DOHH2 (cell line): ENCODE measurements at regions not wholly inside any gene's neighbourhood (a gene's known extent, or its start where the extent isn't known, plus 50 kb on each side); places are given as distances from the start of the nearest gene placed in this dataset.

ENCODE experiments used
- H3F3A ChIP-seq: fragments of 200-600 bp; sonication (generic), shearing (Covaris generic); 2 replicates; pipeline ENCODE4 v1.6.0; 2016; ENCODE audit warnings: antibody characterized with exemption, mild to moderate bottlenecking; ENCODE audit not compliant: control insufficient read depth, insufficient read depth
- H3K27ac ChIP-seq: fragments of 200-600 bp; sonication (generic); 2 replicates; pipeline ENCODE4 v1.5.1; 2014; ENCODE audit warnings: low read depth, mild to moderate bottlenecking, low read length, moderate library complexity
- H3K27me3 ChIP-seq: fragments of 200-600 bp; sonication (generic); 2 replicates; pipeline ENCODE4 v1.6.1; 2014; ENCODE audit warnings: mild to moderate bottlenecking, low read length, mixed read lengths; ENCODE audit not compliant: control insufficient read depth
- H3K36me3 ChIP-seq: fragments of 200-600 bp; sonication (generic); 2 replicates; pipeline ENCODE4 v1.6.1; 2014; ENCODE audit warnings: mild to moderate bottlenecking, low read length, moderate library complexity, mixed read lengths; ENCODE audit not compliant: control insufficient read depth
- H3K4me1 ChIP-seq: fragments of 200-600 bp; sonication (generic); 2 replicates; pipeline ENCODE4 v1.6.1; 2014; ENCODE audit warnings: mild to moderate bottlenecking, low read length, mixed read lengths; ENCODE audit not compliant: control insufficient read depth
- H3K4me2 ChIP-seq: fragments of 200-600 bp; sonication (generic); 2 replicates; pipeline ENCODE4 v1.6.0; 2014; ENCODE audit warnings: mild to moderate bottlenecking, low read length, moderate library complexity
- H3K4me3 ChIP-seq: fragments of 200-600 bp; sonication (generic); 2 replicates; pipeline ENCODE4 v1.5.1; 2014; ENCODE audit warnings: mild to moderate bottlenecking, low read length, mixed read lengths
- H3K79me2 ChIP-seq: fragments of 200-600 bp; sonication (generic); 2 replicates; pipeline ENCODE4 v1.6.1; 2014; ENCODE audit warnings: mild to moderate bottlenecking, low read length, mixed read lengths; ENCODE audit not compliant: control insufficient read depth
- H3K9me2 ChIP-seq: fragments of 200-600 bp; sonication (generic); replicated peaks from 2 replicates; pipeline ENCODE4 v1.6.1; 2014; ENCODE audit warnings: mild to moderate bottlenecking, low read length, mixed read lengths; ENCODE audit not compliant: control insufficient read depth
- H3K9me3 ChIP-seq: fragments of 200-600 bp; sonication (generic); 2 replicates; pipeline ENCODE4 v1.6.1; 2014; ENCODE audit warnings: antibody characterized with exemption, low read length, mixed read lengths; ENCODE audit not compliant: control insufficient read depth, insufficient read depth
- H4K20me1 ChIP-seq: fragments of 200-600 bp; sonication (generic); 2 replicates; pipeline ENCODE4 v1.6.0; 2014; ENCODE audit warnings: low read depth, mild to moderate bottlenecking, antibody characterized with exemption, low read length, moderate library complexity; ENCODE audit not compliant: control insufficient read depth, insufficient read depth
- EZH2phosphoT487 ChIP-seq: fragments of 200-600 bp; sonication (generic); IDR thresholded peaks from 2 replicates; pipeline ENCODE4 v1.6.1; 2017; ENCODE audit warnings: borderline replicate concordance, mild to moderate bottlenecking, antibody characterized with exemption, low read length, moderate library complexity, mixed read lengths
- TF ChIP-seq, protein P1 (sequence below): fragments of 200-600 bp; sonication (generic); IDR thresholded peaks from one replicate; pipeline ENCODE4 v1.5.1; 2014; ENCODE audit warnings: antibody characterized with exemption, mild to moderate bottlenecking, low read depth, low read length; ENCODE audit not compliant: poor library complexity, severe bottlenecking

- no peak for TF ChIP-seq EZH2phosphoT487
- TF ChIP-seq, protein P1, sequence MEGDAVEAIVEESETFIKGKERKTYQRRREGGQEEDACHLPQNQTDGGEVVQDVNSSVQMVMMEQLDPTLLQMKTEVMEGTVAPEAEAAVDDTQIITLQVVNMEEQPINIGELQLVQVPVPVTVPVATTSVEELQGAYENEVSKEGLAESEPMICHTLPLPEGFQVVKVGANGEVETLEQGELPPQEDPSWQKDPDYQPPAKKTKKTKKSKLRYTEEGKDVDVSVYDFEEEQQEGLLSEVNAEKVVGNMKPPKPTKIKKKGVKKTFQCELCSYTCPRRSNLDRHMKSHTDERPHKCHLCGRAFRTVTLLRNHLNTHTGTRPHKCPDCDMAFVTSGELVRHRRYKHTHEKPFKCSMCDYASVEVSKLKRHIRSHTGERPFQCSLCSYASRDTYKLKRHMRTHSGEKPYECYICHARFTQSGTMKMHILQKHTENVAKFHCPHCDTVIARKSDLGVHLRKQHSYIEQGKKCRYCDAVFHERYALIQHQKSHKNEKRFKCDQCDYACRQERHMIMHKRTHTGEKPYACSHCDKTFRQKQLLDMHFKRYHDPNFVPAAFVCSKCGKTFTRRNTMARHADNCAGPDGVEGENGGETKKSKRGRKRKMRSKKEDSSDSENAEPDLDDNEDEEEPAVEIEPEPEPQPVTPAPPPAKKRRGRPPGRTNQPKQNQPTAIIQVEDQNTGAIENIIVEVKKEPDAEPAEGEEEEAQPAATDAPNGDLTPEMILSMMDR = no peak
- H4K20me1 ChIP-seq = no peaks in the 10 kb centered on the region
- H3K9me3 ChIP-seq = no peaks in the 10 kb centered on the region
- no peaks in the 10 kb centered on the region for H3K36me3 ChIP-seq
- H3K27ac ChIP-seq = no peak overlapping the region
- no peaks in the 10 kb centered on the region for H3K9me2 ChIP-seq
- no peaks in the 10 kb centered on the region for H3K27me3 ChIP-seq
- no peaks in the 10 kb centered on the region for H3K4me1 ChIP-seq
- H3K79me2 ChIP-seq = no peaks in the 10 kb centered on the region
- no peak overlapping the region for H3K4me2 ChIP-seq
- no peaks in the 10 kb centered on the region for H3F3A ChIP-seq
- H3K4me3 ChIP-seq = no peak overlapping the region
Measured at GRCh38 chr14:30185832-30186231, 258.2 kb upstream of the PRKD1 start.

- Histone ChIP-seq H3K36me3 (no peaks in the 10 kb centered on the region), H3K4me3 (no peak overlapping the region), H4K20me1 (no peaks in the 10 kb centered on the region), H3K27me3 (no peaks in the 10 kb centered on the region), H3K9me2 (no peaks in the 10 kb centered on the region), H3K79me2 (no peaks in the 10 kb centered on the region), H3F3A (no peaks in the 10 kb centered on the region), H3K27ac (no peak overlapping the region), H3K4me1 (no peaks in the 10 kb centered on the region), H3K4me2 (no peak overlapping the region), H3K9me3 (no peaks in the 10 kb centered on the region)
- TF ChIP-seq, protein P1 = no peak
- no peak for TF ChIP-seq EZH2phosphoT487
Measured at GRCh38 chr14:30191639-30192279, 264.1 kb upstream of the PRKD1 start.

GRCh38 chr14:30193101-30193500, 265.5 kb upstream of the PRKD1 start:
- Histone ChIP-seq H3K9me3 (no peaks in the 10 kb centered on the region), H3K27ac (no peak overlapping the region), H3K9me2 (no peaks in the 10 kb centered on the region), H3K4me1 (no peaks in the 10 kb centered on the region), H3F3A (no peaks in the 10 kb centered on the region), H3K36me3 (no peaks in the 10 kb centered on the region), H3K4me2 (no peak overlapping the region), H4K20me1 (no peaks in the 10 kb centered on the region), H3K27me3 (no peaks in the 10 kb centered on the region), H3K79me2 (no peaks in the 10 kb centered on the region), H3K4me3 (no peak overlapping the region)
- TF ChIP-seq EZH2phosphoT487 = no peak
- TF ChIP-seq, protein P1 = no peak
